ENCODE measurements at regions not wholly inside any gene's neighbourhood (a gene's known extent, or its start where the extent isn't known, plus 50 kb on each side); places are given as distances from the start of the nearest gene placed in this dataset.

- 90% methylated on average over 4 of the region's 4 CpGs for WGBS
- no peaks in the 10 kb centered on the region for H3K36me3 ChIP-seq (ENCODE audit: insufficient read depth)
Observed at GRCh38 chr13:38012096-38012495, 142.5 kb upstream of the TRPC4 start.

GRCh38 chr13:38008636-38009035 is 139.1 kb upstream of the TRPC4 start:
- 24% methylated on average over 3 of the region's 3 CpGs for WGBS
- Histone ChIP-seq H3K36me3 (ENCODE audit: insufficient read depth) (no peaks in the 10 kb centered on the region), H3K4me1 (ENCODE audit: insufficient read depth) (no peaks in the 10 kb centered on the region), H3K4me3 (ENCODE audit: low read depth, low read length) (no peak overlapping the region), H3K27ac (ENCODE audit: low read depth) (no peak overlapping the region)
- no peak for DNase-seq (ENCODE audit: extremely low spot score)

More at GRCh38 chr13:38012096-38012495, 142.5 kb upstream of the TRPC4 start:
- Histone ChIP-seq H3K4me3 (ENCODE audit: low read depth, low read length) (no peak overlapping the region), H3K27ac (ENCODE audit: low read depth) (no peak overlapping the region), H3K4me1 (ENCODE audit: insufficient read depth) (no peaks in the 10 kb centered on the region)
- DNase-seq (ENCODE audit: extremely low spot score), result no peak

- H3K27ac ChIP-seq (ENCODE audit: low read depth), result no peak overlapping the region
- H3K36me3 ChIP-seq (ENCODE audit: insufficient read depth), result no peaks in the 10 kb centered on the region
- H3K4me1 ChIP-seq (ENCODE audit: insufficient read depth), result no peaks in the 10 kb centered on the region
- no peak overlapping the region for H3K4me3 ChIP-seq (ENCODE audit: low read depth, low read length)
- WGBS, result 47% methylated on average over 7 of the region's 7 CpGs
- no peak for DNase-seq (ENCODE audit: extremely low spot score)
Observed at GRCh38 chr13:38002606-38003005, 133.0 kb upstream of the TRPC4 start.

GRCh38 chr13:37997641-37998040 is 128.1 kb upstream of the TRPC4 start:
- DNase-seq (ENCODE audit: extremely low spot score), result no peak
- no peak overlapping the region for H3K4me3 ChIP-seq (ENCODE audit: low read depth, low read length)
- H3K27ac ChIP-seq (ENCODE audit: low read depth), result no peak overlapping the region
- no peaks in the 10 kb centered on the region for H3K4me1 ChIP-seq (ENCODE audit: insufficient read depth)
- H3K36me3 ChIP-seq (ENCODE audit: insufficient read depth), result no peaks in the 10 kb centered on the region

GRCh38 chr13:37995092-37995491 is 125.5 kb upstream of the TRPC4 start:
- Histone ChIP-seq H3K27ac (ENCODE audit: low read depth) (no peak overlapping the region), H3K4me3 (ENCODE audit: low read depth, low read length) (no peak overlapping the region), H3K36me3 (ENCODE audit: insufficient read depth) (no peaks in the 10 kb centered on the region), H3K4me1 (ENCODE audit: insufficient read depth) (no peaks in the 10 kb centered on the region)
- WGBS, result 27% methylated on average over 1 of the region's 1 CpG
- peak; percentile 18 for DNase-seq (ENCODE audit: extremely low spot score)

GRCh38 chr13:37986811-37987210 is 117.2 kb upstream of the TRPC4 start:
- no peak for DNase-seq (ENCODE audit: extremely low spot score)
- no peak overlapping the region for H3K27ac ChIP-seq (ENCODE audit: low read depth)
- 85% methylated on average over 1 of the region's 1 CpG for WGBS

GRCh38 chr13:37985281-37985680 is 115.7 kb upstream of the TRPC4 start:
- H3K4me3 ChIP-seq (ENCODE audit: low read depth, low read length), result no peak overlapping the region
- no peak overlapping the region for H3K27ac ChIP-seq (ENCODE audit: low read depth)
- no peaks in the 10 kb centered on the region for H3K4me1 ChIP-seq (ENCODE audit: insufficient read depth)
- H3K36me3 ChIP-seq (ENCODE audit: insufficient read depth), result no peaks in the 10 kb centered on the region
- DNase-seq (ENCODE audit: extremely low spot score), result no peak
- WGBS, result 67% methylated on average over 5 of the region's 5 CpGs

More at GRCh38 chr13:37986811-37987210, 117.2 kb upstream of the TRPC4 start:
- Histone ChIP-seq H3K4me3 (ENCODE audit: low read depth, low read length) (no peak overlapping the region), H3K36me3 (ENCODE audit: insufficient read depth) (no peaks in the 10 kb centered on the region), H3K4me1 (ENCODE audit: insufficient read depth) (no peaks in the 10 kb centered on the region)

- H3K27ac ChIP-seq (ENCODE audit: low read depth), result no peak overlapping the region
- H3K4me1 ChIP-seq (ENCODE audit: insufficient read depth), result no peaks in the 10 kb centered on the region
- WGBS, result 85% methylated on average over 6 of the region's 6 CpGs
- H3K4me3 ChIP-seq (ENCODE audit: low read depth, low read length), result no peak overlapping the region
- no peak for DNase-seq (ENCODE audit: extremely low spot score)
- H3K36me3 ChIP-seq (ENCODE audit: insufficient read depth), result no peaks in the 10 kb centered on the region
Observed at GRCh38 chr13:37984357-37984756, 114.8 kb upstream of the TRPC4 start.

- no peaks in the 10 kb centered on the region for H3K36me3 ChIP-seq (ENCODE audit: insufficient read depth)
- no peak overlapping the region for H3K4me3 ChIP-seq (ENCODE audit: low read depth, low read length)
- DNase-seq (ENCODE audit: extremely low spot score), result no peak
- no peak overlapping the region for H3K27ac ChIP-seq (ENCODE audit: low read depth)
- no peaks in the 10 kb centered on the region for H3K4me1 ChIP-seq (ENCODE audit: insufficient read depth)
Observed at GRCh38 chr13:37981932-37982331, 112.4 kb upstream of the TRPC4 start.

- Histone ChIP-seq H3K27ac (ENCODE audit: low read depth) (no peak overlapping the region), H3K4me3 (ENCODE audit: low read depth, low read length) (no peak overlapping the region), H3K36me3 (ENCODE audit: insufficient read depth) (no peaks in the 10 kb centered on the region), H3K4me1 (ENCODE audit: insufficient read depth) (no peaks in the 10 kb centered on the region)
- 82% methylated on average over 2 of the region's 2 CpGs for WGBS
- DNase-seq (ENCODE audit: extremely low spot score), result no peak
Observed at GRCh38 chr13:37978680-37979079, 109.1 kb upstream of the TRPC4 start.

GRCh38 chr13:37968555-37968954 is 99.0 kb upstream of the TRPC4 start:
- Histone ChIP-seq H3K4me1 (ENCODE audit: insufficient read depth) (no peaks in the 10 kb centered on the region), H3K36me3 (ENCODE audit: insufficient read depth) (no peaks in the 10 kb centered on the region), H3K4me3 (ENCODE audit: low read depth, low read length) (no peak overlapping the region), H3K27ac (ENCODE audit: low read depth) (no peak overlapping the region)
- WGBS, result 84% methylated on average over 2 of the region's 2 CpGs
- no peak for DNase-seq (ENCODE audit: extremely low spot score)

- H3K4me3 ChIP-seq (ENCODE audit: low read depth, low read length), result no peak overlapping the region
- H3K36me3 ChIP-seq (ENCODE audit: insufficient read depth), result no peaks in the 10 kb centered on the region
- DNase-seq (ENCODE audit: extremely low spot score), result no peak
- no peak overlapping the region for H3K27ac ChIP-seq (ENCODE audit: low read depth)
- H3K4me1 ChIP-seq (ENCODE audit: insufficient read depth), result no peaks in the 10 kb centered on the region
- 83% methylated on average over 1 of the region's 1 CpG for WGBS
Observed at GRCh38 chr13:37966266-37966665, 96.7 kb upstream of the TRPC4 start.

GRCh38 chr13:37960427-37960826 is 90.9 kb upstream of the TRPC4 start:
- 85% methylated on average over 1 of the region's 1 CpG for WGBS
- Histone ChIP-seq H3K27ac (ENCODE audit: low read depth) (no peak overlapping the region), H3K4me3 (ENCODE audit: low read depth, low read length) (no peak overlapping the region), H3K36me3 (ENCODE audit: insufficient read depth) (no peaks in the 10 kb centered on the region), H3K4me1 (ENCODE audit: insufficient read depth) (no peaks in the 10 kb centered on the region)
- no peak for DNase-seq (ENCODE audit: extremely low spot score)

- no peak overlapping the region for H3K27ac ChIP-seq (ENCODE audit: low read depth)
- no peaks in the 10 kb centered on the region for H3K36me3 ChIP-seq (ENCODE audit: insufficient read depth)
- no peaks in the 10 kb centered on the region for H3K4me1 ChIP-seq (ENCODE audit: insufficient read depth)
- WGBS, result 82% methylated on average over 5 of the region's 5 CpGs
- DNase-seq (ENCODE audit: extremely low spot score), result no peak
- no peak overlapping the region for H3K4me3 ChIP-seq (ENCODE audit: low read depth, low read length)
Observed at GRCh38 chr13:37959284-37959683, 89.7 kb upstream of the TRPC4 start.

GRCh38 chr13:37956536-37956935 is 87.0 kb upstream of the TRPC4 start:
- no peaks in the 10 kb centered on the region for H3K4me1 ChIP-seq (ENCODE audit: insufficient read depth)
- WGBS, result 84% methylated on average over 1 of the region's 1 CpG
- no peak for DNase-seq (ENCODE audit: extremely low spot score)
- H3K36me3 ChIP-seq (ENCODE audit: insufficient read depth), result no peaks in the 10 kb centered on the region
- no peak overlapping the region for H3K4me3 ChIP-seq (ENCODE audit: low read depth, low read length)
- no peak overlapping the region for H3K27ac ChIP-seq (ENCODE audit: low read depth)

Data from urinary bladder (tissue), 3 donors.